ENCODE measurements at regions not wholly inside any gene's neighbourhood (a gene's known extent, or its start where the extent isn't known, plus 50 kb on each side); places are given as distances from the start of the nearest gene placed in this dataset.

DNA sequence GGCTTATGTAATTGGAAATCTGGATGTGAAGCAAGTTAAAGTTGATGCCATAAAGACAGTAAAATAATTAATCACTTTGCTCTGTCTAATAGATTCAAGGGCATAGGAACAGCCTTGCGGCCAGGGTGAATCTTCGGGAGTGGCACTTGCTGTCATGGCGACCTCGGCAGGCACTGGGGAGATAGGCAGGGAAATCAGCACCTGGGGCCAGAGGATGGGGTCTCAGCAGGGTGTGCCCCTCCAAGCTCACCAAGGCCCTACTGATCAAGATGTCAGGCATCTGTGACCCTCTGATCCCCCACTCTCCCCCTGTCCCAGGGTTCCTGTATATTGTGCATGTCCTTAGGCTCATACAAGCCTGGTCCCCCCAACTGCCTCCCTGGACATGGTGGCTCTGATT, 187.3 kb downstream of the MELK start:
- Histone ChIP-seq H2BK120ac (replicated peaks; ENCODE audit: low read depth, low read length) (no peak overlapping the region), H3K27ac (ENCODE audit: low read depth, low read length) (no peak overlapping the region), H3K79me1 (ENCODE audit: low read depth, low read length) (peaks cover 9% of the 10 kb centered on the region; the same call in 1 of the 2 replicates), H2AFZ (ENCODE audit: low read length) (no peak overlapping the region), H3K27me3 (replicated peaks in 1 of 4; ENCODE audit: control insufficient read depth in 3 of 4, extremely low read depth in 1 of 4, insufficient read depth in 3 of 4, low read length in 3 of 4) (peaks cover 0 to 7% (median 0%) of the 10 kb centered on the region in 4 experiments; a peak in 3 of 7 replicates), H2BK20ac (ENCODE audit: low read length) (no peak overlapping the region), H4K5ac (ENCODE audit: insufficient read length, low read depth, low read length) (no peak overlapping the region), H2AK5ac (ENCODE audit: low read depth, low read length) (no peak overlapping the region), H3K18ac (ENCODE audit: extremely low read depth, low read length) (no peak overlapping the region), H2BK12ac (ENCODE audit: low read depth, low read length) (no peak overlapping the region), H3K36me3 (ENCODE audit: control insufficient read depth in 2 of 4, insufficient read depth in 4 of 4, low read length in 3 of 4) (no peaks in the 10 kb centered on the region; a peak in 1 of 8 replicates), H4K8ac (ENCODE audit: extremely low read depth, insufficient read depth, low read length) (no peak overlapping the region), H4K20me1 (replicated peaks in 1 of 2; ENCODE audit: control insufficient read depth in 1 of 2, insufficient read depth in 2 of 2, low read length in 2 of 2) (peaks cover 0 to 10% of the 10 kb centered on the region in 2 experiments), H3K9ac (replicated peaks in 1 of 4; ENCODE audit: extremely low read depth in 1 of 4, low read depth in 3 of 4, low read length in 3 of 4) (no peak overlapping the region), H2BK5ac (ENCODE audit: low read depth, low read length) (no peak overlapping the region), H2BK15ac (ENCODE audit: low read length) (no peak overlapping the region), H3K23me2 (ENCODE audit: low read depth, low read length) (peaks cover 12% of the 10 kb centered on the region), H3K14ac (ENCODE audit: insufficient read length) (no peak overlapping the region), H3K56ac (replicated peaks; ENCODE audit: insufficient read length, low read depth, low read length) (no peak overlapping the region), H3K9me3 (ENCODE audit: insufficient read depth in 2 of 2, low read depth in 1 of 2, low read length in 1 of 2) (no peaks in the 10 kb centered on the region), H3K79me2 (ENCODE audit: control insufficient read depth in 1 of 2, insufficient read depth in 2 of 2, low read length in 2 of 2) (no peaks in the 10 kb centered on the region), H3K4ac (replicated peaks; ENCODE audit: insufficient read length, low read depth, low read length) (no peak overlapping the region), H3K4me1 (replicated peaks in 1 of 4; ENCODE audit: control insufficient read depth in 3 of 4, insufficient read depth in 4 of 4, low read length in 3 of 4) (peaks cover 0 to 6% (median 3%) of the 10 kb centered on the region in 4 experiments; a peak in 4 of 7 replicates), H3K4me3 (ENCODE audit: extremely low read depth in 1 of 4, insufficient read depth in 2 of 4, low read depth in 3 of 4, low read length in 4 of 4) (no peak overlapping the region), H4K91ac (replicated peaks; ENCODE audit: insufficient read length, low read length) (no peak overlapping the region), H3K4me2 (ENCODE audit: insufficient read depth in 1 of 2, low read depth in 2 of 2, low read length in 2 of 2) (no peak overlapping the region), H3K23ac (ENCODE audit: insufficient read length) (no peak overlapping the region)
- DNase-seq (ENCODE audit: low read depth in 1 of 2, low spot score in 2 of 2): no peak
- ChIA-PET POLR2A (ENCODE audit: partially characterized antibody) (interaction anchor here (1.9 kb wide), 1 partner anchor 10 kb away, joined by 4 read pairs; no protein-coding TSS in a partner anchor), CTCF (ENCODE audit: partially characterized antibody) (interaction anchor here (1.0 to 1.7 kb wide), 2 partner anchors 15 to 31 kb away, joined by 3 to 6 read pairs; no protein-coding TSS in a partner anchor)
- 81% methylated on average over 4 of the region's 4 CpGs; no CpG with 5 or more reads in 1 of the 2 experiments for WGBS, 2 experiments (ENCODE audit: extremely low coverage in 1 of 2, insufficient coverage in 1 of 2, insufficient read length in 1 of 2, insufficient replicate concordance in 2 of 2, low coverage in 1 of 2, low lambda C conversion rate in 2 of 2, missing lambda C conversion rate in 1 of 2)
- no peak for FAIRE-seq
- TF ChIP-seq RFX5 (IDR thresholded peaks at IDR 0.05; ENCODE audit: borderline replicate concordance, low read depth, low read length) (no peak), MAFK (IDR thresholded peaks at IDR 0.05; ENCODE audit: low read depth, low read length) (no peak), GTF2F1 (IDR thresholded peaks at IDR 0.05; ENCODE audit: borderline replicate concordance, low read depth, low read length) (no peak), TEAD4 (IDR thresholded peaks at IDR 0.05; ENCODE audit: low read depth, low read length) (no peak), BACH1 (IDR thresholded peaks at IDR 0.05; ENCODE audit: low read length) (no peak), HDAC2 (IDR thresholded peaks at IDR 0.05; ENCODE audit: borderline replicate concordance in 1 of 2, low read depth in 2 of 2, low read length in 2 of 2) (no peak), RBBP5 (IDR thresholded peaks at IDR 0.05; ENCODE audit: borderline replicate concordance, low read depth, low read length) (no peak), SAP30 (IDR thresholded peaks at IDR 0.05; ENCODE audit: insufficient read depth, insufficient replicate concordance, low read length) (no peak), ASH2L (IDR thresholded peaks at IDR 0.05; ENCODE audit: low read length) (no peak), SP2 (IDR thresholded peaks at IDR 0.05; ENCODE audit: low read length) (no peak), FOSL1 (IDR thresholded peaks at IDR 0.05; ENCODE audit: insufficient read depth, low read depth, low read length) (no peak), ATF2 (IDR thresholded peaks at IDR 0.05; ENCODE audit: low read length) (no peak), KDM5A (IDR thresholded peaks at IDR 0.05; ENCODE audit: low read length) (no peak)

Measured in H1 (cell line).